Fibroblast of lung (primary cell): ENCODE measurements at regions not wholly inside any gene's neighbourhood (a gene's known extent, or its start where the extent isn't known, plus 50 kb on each side); places are given as distances from the start of the nearest gene placed in this dataset.

ENCODE experiments used
- DNase-seq, 2 donors: peaks; one replicate each; pipeline versions ENCODE4 v3.0.0 to v3.0.0-alpha.2; 2010; ENCODE audit warnings: low read depth in 2 of 2
- H2AFZ ChIP-seq: 2 replicates; pipeline ENCODE4 v1.5.1; 2012; ENCODE audit warnings: low read length, control low read depth, inconsistent platforms
- H3K27ac ChIP-seq: 2 replicates; pipeline ENCODE4 v1.5.1; 2011; ENCODE audit warnings: low read length, control low read depth; ENCODE audit not compliant: insufficient read depth
- H3K27me3 ChIP-seq: 2 replicates; pipeline ENCODE4 v1.5.1; 2011; ENCODE audit warnings: mild to moderate bottlenecking, low read length; ENCODE audit not compliant: control insufficient read depth, insufficient read depth
- H3K36me3 ChIP-seq: 2 replicates; pipeline ENCODE4 v1.5.1; 2011; ENCODE audit warnings: low read length; ENCODE audit not compliant: control insufficient read depth, insufficient read depth
- H3K4me1 ChIP-seq: 2 replicates; pipeline ENCODE4 v1.5.1; 2011; ENCODE audit warnings: low read length; ENCODE audit not compliant: control insufficient read depth, insufficient read depth; ENCODE audit errors: extremely low read depth
- H3K4me2 ChIP-seq: 2 replicates; pipeline ENCODE4 v1.5.1; 2011; ENCODE audit warnings: low read length, control low read depth; ENCODE audit not compliant: insufficient read depth; ENCODE audit errors: extremely low read depth
- H3K4me3 ChIP-seq, 4 experiments: fragments of 200-600 bp in 1 of 4; sonication (generic) in 1 of 4; replicated peaks in 1 of 4; 2 replicates each; pipeline ENCODE4 v1.5.1; 2011 to 2016; ENCODE audit warnings: low read length in 4 of 4, low read depth in 3 of 4, mild to moderate bottlenecking in 3 of 4, control low read depth in 2 of 4, inconsistent platforms in 1 of 4, mixed read lengths in 1 of 4; ENCODE audit not compliant: insufficient read depth in 1 of 4; ENCODE audit errors: control extremely low read depth in 1 of 4
- H3K79me2 ChIP-seq: 2 replicates; pipeline ENCODE4 v1.5.1; 2012; ENCODE audit warnings: mild to moderate bottlenecking, low read length, inconsistent platforms; ENCODE audit not compliant: control insufficient read depth, insufficient read depth
- H3K9ac ChIP-seq: 2 replicates; pipeline ENCODE4 v1.5.1; 2011; ENCODE audit warnings: mild to moderate bottlenecking, low read length, control low read depth; ENCODE audit not compliant: insufficient read depth
- H3K9me3 ChIP-seq: 2 replicates; pipeline ENCODE4 v1.5.1; 2012; ENCODE audit warnings: low read depth, low read length; ENCODE audit not compliant: control insufficient read depth, insufficient read depth
- H4K20me1 ChIP-seq: 2 replicates; pipeline ENCODE4 v1.5.1; 2011; ENCODE audit warnings: low read length; ENCODE audit not compliant: control insufficient read depth, insufficient read depth; ENCODE audit errors: extremely low read depth
- EZH2 ChIP-seq: IDR thresholded peaks from 2 replicates; pipeline ENCODE4 v1.5.1; 2012; ENCODE audit warnings: low read length, control low read depth, mild to moderate bottlenecking; ENCODE audit errors: missing control alignments
- TF ChIP-seq, protein P1 (sequence below), 2 donors: IDR thresholded peaks in 1 of 2; conservative IDR thresholded peaks in 1 of 2; 1 replicate in 1 of 2; 2 replicates in 1 of 2; pipeline ENCODE4 v1.5.1; 2011 to 2012; ENCODE audit warnings: low read length in 2 of 2, control low read depth in 1 of 2, inconsistent platforms in 1 of 2, low read depth in 1 of 2, mild to moderate bottlenecking in 1 of 2

- H4K20me1 ChIP-seq, result no peaks in the 10 kb centered on the region
These were observed 426.2 kb downstream of the IPO8 start for GRCh38 chr12:30269496-30269895.

GRCh38 chr12:30268041-30268440 lies 427.6 kb downstream of the IPO8 start:
- Histone ChIP-seq H3K4me3 (no peak overlapping the region), H3K9me3 (no peaks in the 10 kb centered on the region), H3K4me2 (no peak overlapping the region), H3K4me1 (no peaks in the 10 kb centered on the region), H3K27ac (no peak overlapping the region), H2AFZ (no peak overlapping the region), H3K9ac (no peak overlapping the region), H3K79me2 (no peaks in the 10 kb centered on the region), H3K27me3 (no peaks in the 10 kb centered on the region), H3K36me3 (no peaks in the 10 kb centered on the region), H4K20me1 (no peaks in the 10 kb centered on the region)
- TF ChIP-seq, protein P1, sequence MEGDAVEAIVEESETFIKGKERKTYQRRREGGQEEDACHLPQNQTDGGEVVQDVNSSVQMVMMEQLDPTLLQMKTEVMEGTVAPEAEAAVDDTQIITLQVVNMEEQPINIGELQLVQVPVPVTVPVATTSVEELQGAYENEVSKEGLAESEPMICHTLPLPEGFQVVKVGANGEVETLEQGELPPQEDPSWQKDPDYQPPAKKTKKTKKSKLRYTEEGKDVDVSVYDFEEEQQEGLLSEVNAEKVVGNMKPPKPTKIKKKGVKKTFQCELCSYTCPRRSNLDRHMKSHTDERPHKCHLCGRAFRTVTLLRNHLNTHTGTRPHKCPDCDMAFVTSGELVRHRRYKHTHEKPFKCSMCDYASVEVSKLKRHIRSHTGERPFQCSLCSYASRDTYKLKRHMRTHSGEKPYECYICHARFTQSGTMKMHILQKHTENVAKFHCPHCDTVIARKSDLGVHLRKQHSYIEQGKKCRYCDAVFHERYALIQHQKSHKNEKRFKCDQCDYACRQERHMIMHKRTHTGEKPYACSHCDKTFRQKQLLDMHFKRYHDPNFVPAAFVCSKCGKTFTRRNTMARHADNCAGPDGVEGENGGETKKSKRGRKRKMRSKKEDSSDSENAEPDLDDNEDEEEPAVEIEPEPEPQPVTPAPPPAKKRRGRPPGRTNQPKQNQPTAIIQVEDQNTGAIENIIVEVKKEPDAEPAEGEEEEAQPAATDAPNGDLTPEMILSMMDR (conservative IDR thresholded peaks at IDR 0.05 in 1 of 2, IDR thresholded peaks at IDR 0.05 in 1 of 2; ENCODE audit: low read depth in 1 of 2, low read length in 2 of 2), result no peak
- no peak for TF ChIP-seq EZH2
- DNase-seq, result peak in 1 of 2 donors; percentile 71

More at GRCh38 chr12:30269496-30269895, 426.2 kb downstream of the IPO8 start:
- no peak overlapping the region for H3K9ac ChIP-seq
- H3K9me3 ChIP-seq, result no peaks in the 10 kb centered on the region
- TF ChIP-seq EZH2, result no peak
- TF ChIP-seq, protein P1 (conservative IDR thresholded peaks at IDR 0.05 in 1 of 2, IDR thresholded peaks at IDR 0.05 in 1 of 2; ENCODE audit: low read depth in 1 of 2, low read length in 2 of 2), result no peak
- no peak overlapping the region for H3K4me2 ChIP-seq
- no peaks in the 10 kb centered on the region for H3K36me3 ChIP-seq
- H2AFZ ChIP-seq, result no peak overlapping the region
- H3K27me3 ChIP-seq, result no peaks in the 10 kb centered on the region
- no peak overlapping the region for H3K4me3 ChIP-seq
- DNase-seq, result peak; percentile 23 to 63
- no peak overlapping the region for H3K27ac ChIP-seq
- no peaks in the 10 kb centered on the region for H3K79me2 ChIP-seq
- H3K4me1 ChIP-seq, result no peaks in the 10 kb centered on the region

- no peak overlapping the region for H3K27ac ChIP-seq
- no peaks in the 10 kb centered on the region for H3K27me3 ChIP-seq
- H3K4me2 ChIP-seq, result no peak overlapping the region
- DNase-seq, result no peak
- no peaks in the 10 kb centered on the region for H3K4me1 ChIP-seq
- TF ChIP-seq EZH2, result no peak
- no peaks in the 10 kb centered on the region for H3K79me2 ChIP-seq
- H4K20me1 ChIP-seq, result no peaks in the 10 kb centered on the region
- H3K36me3 ChIP-seq, result no peaks in the 10 kb centered on the region
- no peak overlapping the region for H2AFZ ChIP-seq
- no peak overlapping the region for H3K9ac ChIP-seq
- H3K4me3 ChIP-seq, result no peak overlapping the region
- no peaks in the 10 kb centered on the region for H3K9me3 ChIP-seq
These were observed 432.2 kb downstream of the IPO8 start for GRCh38 chr12:30263434-30263833.
